ENCODE measurements at regions not wholly inside any gene's neighbourhood (a gene's known extent, or its start where the extent isn't known, plus 50 kb on each side); places are given as distances from the start of the nearest gene placed in this dataset.

- no peak overlapping the region for H3K4me2 ChIP-seq (ENCODE audit: low read depth, low read length)
- no peak overlapping the region for H2AFZ ChIP-seq (ENCODE audit: low read length)
- no peak overlapping the region for H3K27ac ChIP-seq (ENCODE audit: low read length)
- no peaks in the 10 kb centered on the region for H3K36me3 ChIP-seq (replicated peaks; ENCODE audit: insufficient read depth, low read length)
- DNase-seq: no peak
- no peaks in the 10 kb centered on the region for H3K4me1 ChIP-seq (ENCODE audit: low read length)
- no peak overlapping the region for H3K9ac ChIP-seq (ENCODE audit: low read length)
- no peaks in the 10 kb centered on the region for H4K20me1 ChIP-seq (ENCODE audit: insufficient read depth, low read length)
- TF ChIP-seq EZH2phosphoT487 (IDR thresholded peaks at IDR 0.05; ENCODE audit: low read length) (no peak), EZH2 (optimal IDR thresholded peaks at IDR 0.05; ENCODE audit: low read depth, low read length) (no peak), CTCF (IDR thresholded peaks at IDR 0.05; ENCODE audit: low read length) (no peak)
- H3K27me3 ChIP-seq (replicated peaks; ENCODE audit: insufficient read depth, low read length): no peaks in the 10 kb centered on the region
- no peaks in the 10 kb centered on the region for H3K9me3 ChIP-seq (replicated peaks; ENCODE audit: insufficient read depth, low read length)
- H3K4me3 ChIP-seq (ENCODE audit: low read length): no peak overlapping the region
- no peaks in the 10 kb centered on the region for H3K9me2 ChIP-seq (replicated peaks; ENCODE audit: insufficient read depth, low read length)
- no peaks in the 10 kb centered on the region for H3K79me2 ChIP-seq (ENCODE audit: low read length)
- H3F3A ChIP-seq (ENCODE audit: insufficient read depth, low read length): no peaks in the 10 kb centered on the region
Measured at GRCh38 chr2:180177534-180177933, 170.4 kb upstream of the CWC22 start.

- H3K4me2 ChIP-seq (ENCODE audit: low read depth, low read length): no peak overlapping the region
- no peaks in the 10 kb centered on the region for H3K36me3 ChIP-seq (replicated peaks; ENCODE audit: insufficient read depth, low read length)
- no peak overlapping the region for H2AFZ ChIP-seq (ENCODE audit: low read length)
- H3K9me3 ChIP-seq (replicated peaks; ENCODE audit: insufficient read depth, low read length): no peaks in the 10 kb centered on the region
- no peak overlapping the region for H3K4me3 ChIP-seq (ENCODE audit: low read length)
- no peaks in the 10 kb centered on the region for H4K20me1 ChIP-seq (ENCODE audit: insufficient read depth, low read length)
- H3F3A ChIP-seq (ENCODE audit: insufficient read depth, low read length): no peaks in the 10 kb centered on the region
- no peaks in the 10 kb centered on the region for H3K79me2 ChIP-seq (ENCODE audit: low read length)
- DNase-seq: no peak
- no peaks in the 10 kb centered on the region for H3K4me1 ChIP-seq (ENCODE audit: low read length)
- no peaks in the 10 kb centered on the region for H3K27me3 ChIP-seq (replicated peaks; ENCODE audit: insufficient read depth, low read length)
- no peak overlapping the region for H3K9ac ChIP-seq (ENCODE audit: low read length)
- no peak overlapping the region for H3K27ac ChIP-seq (ENCODE audit: low read length)
- TF ChIP-seq CTCF (IDR thresholded peaks at IDR 0.05; ENCODE audit: low read length): no peak
- no peak for TF ChIP-seq EZH2phosphoT487 (IDR thresholded peaks at IDR 0.05; ENCODE audit: low read length)
- no peak for TF ChIP-seq EZH2 (optimal IDR thresholded peaks at IDR 0.05; ENCODE audit: low read depth, low read length)
- no peaks in the 10 kb centered on the region for H3K9me2 ChIP-seq (replicated peaks; ENCODE audit: insufficient read depth, low read length)
Measured at GRCh38 chr2:180175736-180176135, 168.6 kb upstream of the CWC22 start.

- H3K27me3 ChIP-seq (replicated peaks; ENCODE audit: insufficient read depth, low read length): no peaks in the 10 kb centered on the region
- H3K9me2 ChIP-seq (replicated peaks; ENCODE audit: insufficient read depth, low read length): no peaks in the 10 kb centered on the region
- H3K4me1 ChIP-seq (ENCODE audit: low read length): no peaks in the 10 kb centered on the region
- H3K9me3 ChIP-seq (replicated peaks; ENCODE audit: insufficient read depth, low read length): no peaks in the 10 kb centered on the region
- H3K9ac ChIP-seq (ENCODE audit: low read length): no peak overlapping the region
- H3K27ac ChIP-seq (ENCODE audit: low read length): no peak overlapping the region
- DNase-seq: no peak
- no peaks in the 10 kb centered on the region for H4K20me1 ChIP-seq (ENCODE audit: insufficient read depth, low read length)
- TF ChIP-seq EZH2 (optimal IDR thresholded peaks at IDR 0.05; ENCODE audit: low read depth, low read length): no peak
- no peak for TF ChIP-seq CTCF (IDR thresholded peaks at IDR 0.05; ENCODE audit: low read length)
- no peak for TF ChIP-seq EZH2phosphoT487 (IDR thresholded peaks at IDR 0.05; ENCODE audit: low read length)
- H3K4me2 ChIP-seq (ENCODE audit: low read depth, low read length): no peak overlapping the region
- H3K36me3 ChIP-seq (replicated peaks; ENCODE audit: insufficient read depth, low read length): no peaks in the 10 kb centered on the region
- H3K4me3 ChIP-seq (ENCODE audit: low read length): no peak overlapping the region
- H3F3A ChIP-seq (ENCODE audit: insufficient read depth, low read length): no peaks in the 10 kb centered on the region
- H2AFZ ChIP-seq (ENCODE audit: low read length): no peak overlapping the region
- H3K79me2 ChIP-seq (ENCODE audit: low read length): no peaks in the 10 kb centered on the region
Measured at GRCh38 chr2:180174580-180174979, 167.5 kb upstream of the CWC22 start.
